ENCODE measurements at regions not wholly inside any gene's neighbourhood (a gene's known extent, or its start where the extent isn't known, plus 50 kb on each side); places are given as distances from the start of the nearest gene placed in this dataset.

- no peak for DNase-seq (ENCODE audit: low spot score)
- TF ChIP-seq CTCF (IDR thresholded peaks at IDR 0.05; ENCODE audit: extremely low read depth, missing control alignments): no peak
Measured at GRCh38 chr5:85159395-85159794, 774.7 kb upstream of the EDIL3 start.

GRCh38 chr5:85168474-85168873 lies 783.8 kb upstream of the EDIL3 start:
- DNase-seq (ENCODE audit: low spot score): no peak

GRCh38 chr5:85170183-85170582 lies 785.5 kb upstream of the EDIL3 start:
- no peak for DNase-seq (ENCODE audit: low spot score)
- TF ChIP-seq CTCF (IDR thresholded peaks at IDR 0.05; ENCODE audit: extremely low read depth, missing control alignments): no peak

More at GRCh38 chr5:85168474-85168873, 783.8 kb upstream of the EDIL3 start:
- no peak for TF ChIP-seq CTCF (IDR thresholded peaks at IDR 0.05; ENCODE audit: extremely low read depth, missing control alignments)

- no peak for DNase-seq (ENCODE audit: low spot score)
- TF ChIP-seq CTCF (IDR thresholded peaks at IDR 0.05; ENCODE audit: extremely low read depth, missing control alignments): no peak
Measured at GRCh38 chr5:85173469-85173868, 788.8 kb upstream of the EDIL3 start.

- DNase-seq (ENCODE audit: low spot score): no peak
- TF ChIP-seq CTCF (IDR thresholded peaks at IDR 0.05; ENCODE audit: extremely low read depth, missing control alignments): no peak
Measured at GRCh38 chr5:85182344-85182743, 797.7 kb upstream of the EDIL3 start.

- no peak for DNase-seq (ENCODE audit: low spot score)
- TF ChIP-seq CTCF (IDR thresholded peaks at IDR 0.05; ENCODE audit: extremely low read depth, missing control alignments): no peak
Measured at GRCh38 chr5:85204289-85204688, 819.6 kb upstream of the EDIL3 start.

GRCh38 chr5:85205430-85205829 lies 820.8 kb upstream of the EDIL3 start:
- no peak for TF ChIP-seq CTCF (IDR thresholded peaks at IDR 0.05; ENCODE audit: extremely low read depth, missing control alignments)
- no peak for DNase-seq (ENCODE audit: low spot score)
